Left cardiac atrium (tissue), 4 donors: ENCODE measurements at regions not wholly inside any gene's neighbourhood (a gene's known extent, or its start where the extent isn't known, plus 50 kb on each side); places are given as distances from the start of the nearest gene placed in this dataset.
"Not testable (repeated sequence)": the region's sequence is repeated elsewhere in the genome, so short reads cannot be mapped to it uniquely, and the experiment has no call there.

Source experiments
- ATAC-seq, 2 donors: fragments of 200-7000 bp; cut with Tn5 transposase; one replicate each; pipeline ENCODE4 v1.9.1; 2020; ENCODE audit warnings: mild to moderate bottlenecking in 2 of 2, moderate library complexity in 2 of 2
- DNase-seq: peaks from one replicate; pipeline ENCODE4 v3.0.0-alpha.2; 2020
- intact Hi-C, 2 donors: fragments of 100-400 bp; cut with DNase I; formaldehyde crosslinking; loops; one replicate each; pipeline versions ENCODE4 v1.14.1 to v1.15.1; 2022 to 2023
- donor health status: DM: no; HTN: yes; CAD: no.
- donor health status: DM: no; HTN: yes; CAD: no; lungs with severe emphysema.
- donor health status: DM: yes; HTN: yes; CAD: no.
- donor health status: Dilated cardiomyopathy.

GRCh38 chr2:38486213-38487026 is 109.3 kb upstream of the ATL2 start:
- peak in 1 of 2 donors; percentile 59 for ATAC-seq
- no peak for DNase-seq
- intact Hi-C loops = no loop called here

- ATAC-seq (peak in 1 of 2 donors; percentile 34), DNase-seq (no peak)
- intact Hi-C loops = no loop called here
These were observed 108.7 kb upstream of the ATL2 start for GRCh38 chr2:38485734-38486133.

- DNase-seq (no peak), ATAC-seq (no peak)
- intact Hi-C loops = no loop called here
These were observed 107.9 kb upstream of the ATL2 start for GRCh38 chr2:38484957-38485356.

- DNase-seq (no peak), ATAC-seq (no peak)
- intact Hi-C loops = no loop called here
These were observed 106.9 kb upstream of the ATL2 start for GRCh38 chr2:38483776-38484501.

GRCh38 chr2:38482710-38483109 is 105.6 kb upstream of the ATL2 start:
- ATAC-seq, intact Hi-C loops: not testable (repeated sequence)

GRCh38 chr2:38480617-38481016 is 103.5 kb upstream of the ATL2 start:
- DNase-seq = no peak
- intact Hi-C loops = no loop called here
- no peak for ATAC-seq

More at GRCh38 chr2:38482710-38483109, 105.6 kb upstream of the ATL2 start:
- DNase-seq = not testable (repeated sequence)

GRCh38 chr2:38477006-38477405 is 99.9 kb upstream of the ATL2 start:
- intact Hi-C loops = no loop called here
- DNase-seq (no peak), ATAC-seq (no peak)

GRCh38 chr2:38475567-38475881 is 98.5 kb upstream of the ATL2 start:
- DNase-seq (no peak), ATAC-seq (no peak)
- intact Hi-C loops = no loop called here

- DNase-seq (no peak), ATAC-seq (no peak)
- intact Hi-C loops = no loop called here
These were observed 97.9 kb upstream of the ATL2 start for GRCh38 chr2:38474715-38475566.

GRCh38 chr2:38474021-38474456 is 97.0 kb upstream of the ATL2 start:
- DNase-seq (no peak), ATAC-seq (peak in 1 of 2 donors; percentile 78)
- intact Hi-C loops = no loop called here

- peak in 1 of 2 donors; percentile 31 for ATAC-seq
- intact Hi-C loops = no loop called here
These were observed 96.4 kb upstream of the ATL2 start for GRCh38 chr2:38473333-38474005.

GRCh38 chr2:38470115-38470514 is 93.0 kb upstream of the ATL2 start:
- DNase-seq = no peak
- intact Hi-C loops = no loop called here
- no peak for ATAC-seq

More at GRCh38 chr2:38473333-38474005, 96.4 kb upstream of the ATL2 start:
- no peak for DNase-seq

GRCh38 chr2:38467768-38468455 is 90.8 kb upstream of the ATL2 start:
- no peak for ATAC-seq
- no peak for DNase-seq
- intact Hi-C loops = loop anchor here in 1 of 2 donors (10.0 kb wide), 1 partner anchor 153 kb away; no protein-coding TSS in a partner anchor

GRCh38 chr2:38466876-38467767 is 90.0 kb upstream of the ATL2 start:
- ATAC-seq = peak; percentile 39 to 42
- no peak for DNase-seq
- intact Hi-C loops = loop anchor here in 1 of 2 donors (10.0 kb wide), 1 partner anchor 152 kb away; no protein-coding TSS in a partner anchor

- intact Hi-C loops = loop anchor here in 1 of 2 donors (10.0 kb wide), 1 partner anchor 152 kb away; no protein-coding TSS in a partner anchor
- DNase-seq (no peak), ATAC-seq (no peak)
These were observed 89.3 kb upstream of the ATL2 start for GRCh38 chr2:38466409-38466808.

GRCh38 chr2:38465789-38466127 is 88.7 kb upstream of the ATL2 start:
- DNase-seq = no peak
- peak in 1 of 2 donors; percentile 42 for ATAC-seq
- intact Hi-C loops = loop anchor here in 1 of 2 donors (10.0 kb wide), 1 partner anchor 151 kb away; no protein-coding TSS in a partner anchor
